HCT116 (cell line): ENCODE measurements at regions not wholly inside any gene's neighbourhood (a gene's known extent, or its start where the extent isn't known, plus 50 kb on each side); places are given as distances from the start of the nearest gene placed in this dataset.

Experiments
- ATAC-seq: fragments of 200-7000 bp; cut with Tn5 transposase; 2 replicates; pipeline ENCODE4 v1.9.1; 2020; ENCODE audit warnings: mild to moderate bottlenecking, moderate library complexity
- BruUV-seq: library from RNA; stranded (reverse); fragments of 400-500 nt; replicated peaks from 2 replicates; lab custom pipeline; 2021; lab: Mats Ljungman, UMichigan
- CTCF ChIA-PET: fragments of 300-600 bp; sonication (Branson Sonifier 250); formaldehyde crosslinking; loops from one replicate; lab custom pipeline; 2021; ENCODE audit warnings: antibody characterized with exemption; lab: Charles Lee
- POLR2A ChIA-PET: fragments of 300-600, 350-600 bp; sonication (Branson Sonifier 250); formaldehyde crosslinking; loops from one replicate; lab custom pipeline; 2021; ENCODE audit warnings: antibody characterized with exemption; lab: Charles Lee
- RAD21 ChIA-PET, 2 experiments: fragments of 300-600 bp; sonication (Branson Sonifier 250); formaldehyde crosslinking; loops; one replicate each; lab custom pipeline; 2023; ENCODE audit warnings: low total read pairs in 2 of 2; ENCODE audit not compliant: uncharacterized antibody in 2 of 2, unreplicated experiment in 2 of 2, low non-redundant PET in 1 of 2; lab: Charles Lee
- DNase-seq: peaks from one replicate; pipeline ENCODE4 v3.0.0-alpha.2; 2010; ENCODE audit warnings: low read depth, low spot score
- H2AFZ ChIP-seq: fragments of 200-600 bp; shearing (Covaris generic), sonication (generic); 2 replicates; pipeline ENCODE4 v1.6.1; 2017; ENCODE audit warnings: low read depth, mixed run types, mixed read lengths, antibody characterized with exemption, low read length; ENCODE audit not compliant: poor library complexity, severe bottlenecking
- H3K27ac ChIP-seq: 2 replicates; pipeline ENCODE4 v1.5.1; 2012; ENCODE audit warnings: low read depth, low read length
- H3K27me3 ChIP-seq: fragments of 200-600 bp; sonication (generic); 2 replicates; pipeline ENCODE4 v1.6.1; 2016; ENCODE audit warnings: mixed run types, low read length, mixed read lengths; ENCODE audit not compliant: insufficient read depth
- H3K36me3 ChIP-seq, 2 experiments: fragments of 200-500 bp in 1 of 2; fragments of 200-600 bp in 1 of 2; sonication (Bioruptor generic) in 1 of 2; sonication (generic) in 1 of 2; 2 replicates each; pipeline versions ENCODE4 v1.5.1 to v1.6.1; 2014 to 2016; ENCODE audit warnings: low read length in 2 of 2, inconsistent platforms in 1 of 2, mixed read lengths in 1 of 2, mixed run types in 1 of 2; ENCODE audit not compliant: insufficient read depth in 2 of 2, control insufficient read depth in 1 of 2
- H3K4me1 ChIP-seq, 2 experiments: fragments of 200-600 bp in 1 of 2; sonication (generic) in 1 of 2; 2 replicates each; pipeline versions ENCODE4 v1.5.1 to v1.6.1; 2012 to 2017; ENCODE audit warnings: low read length in 2 of 2, inconsistent platforms in 1 of 2, mild to moderate bottlenecking in 1 of 2, mixed read lengths in 1 of 2, mixed run types in 1 of 2, moderate library complexity in 1 of 2; ENCODE audit not compliant: insufficient read depth in 2 of 2, control insufficient read depth in 1 of 2
- H3K4me2 ChIP-seq: fragments of 200-600 bp; sonication (generic); 2 replicates; pipeline ENCODE4 v1.6.1; 2017; ENCODE audit warnings: mixed run types, low read length, mixed read lengths
- H3K4me3 ChIP-seq, 2 experiments: fragments of 200-600 bp in 1 of 2; sonication (generic) in 1 of 2; replicated peaks in 1 of 2; 2 replicates each; pipeline ENCODE4 v1.5.1; 2011 to 2016; ENCODE audit warnings: low read length in 2 of 2, control low read depth in 1 of 2, low read depth in 1 of 2, mild to moderate bottlenecking in 1 of 2, mixed read lengths in 1 of 2, mixed run types in 1 of 2
- H3K79me2 ChIP-seq: fragments of 200-600 bp; sonication (generic); 2 replicates; pipeline ENCODE4 v1.6.1; 2017; ENCODE audit warnings: mild to moderate bottlenecking, mixed run types, low read length, moderate library complexity, mixed read lengths; ENCODE audit not compliant: insufficient read depth
- H3K9ac ChIP-seq: fragments of 200-600 bp; sonication (generic); 2 replicates; pipeline ENCODE4 v1.6.1; 2016; ENCODE audit warnings: low read length, mixed read lengths
- H3K9me2 ChIP-seq: fragments of 200-600 bp; sonication (generic), shearing (Covaris generic); 2 replicates; pipeline ENCODE4 v1.6.1; 2017; ENCODE audit warnings: mixed run types, mild to moderate bottlenecking, moderate library complexity; ENCODE audit not compliant: insufficient read depth
- H3K9me3 ChIP-seq, 2 experiments: fragments of 200-500 bp in 1 of 2; fragments of 200-600 bp in 1 of 2; sonication (Bioruptor generic) in 1 of 2; sonication (generic) in 1 of 2; 2 replicates each; pipeline ENCODE4 v1.6.1; 2014 to 2017; ENCODE audit warnings: low read length in 2 of 2, mixed read lengths in 2 of 2, inconsistent platforms in 1 of 2, low read depth in 1 of 2, mild to moderate bottlenecking in 1 of 2, mixed run types in 1 of 2, moderate library complexity in 1 of 2; ENCODE audit not compliant: control insufficient read depth in 1 of 2, insufficient read depth in 1 of 2
- H4K20me1 ChIP-seq: fragments of 200-600 bp; sonication (generic), shearing (Covaris generic); 2 replicates; pipeline ENCODE4 v1.6.1; 2017; ENCODE audit warnings: mixed run types, mild to moderate bottlenecking, moderate library complexity; ENCODE audit not compliant: insufficient read depth
- ATF3 ChIP-seq: IDR thresholded peaks from 2 replicates; pipeline ENCODE4 v1.6.1; 2012
- CBX3 ChIP-seq: IDR thresholded peaks from 2 replicates; pipeline ENCODE4 v1.6.1; 2012; ENCODE audit warnings: low read depth
- CEBPB ChIP-seq: IDR thresholded peaks from 2 replicates; pipeline ENCODE4 v1.6.1; 2012; ENCODE audit warnings: low read depth
- CTCF ChIP-seq, 3 experiments: fragments of 200-600 bp in 1 of 3; sonication (generic) in 1 of 3; IDR thresholded peaks in 2 of 3; conservative IDR thresholded peaks in 1 of 3; 2 replicates each; pipeline ENCODE4 v1.5.1; 2012 to 2017; ENCODE audit warnings: low read depth in 2 of 3, low read length in 2 of 3, antibody characterized with exemption in 1 of 3, borderline replicate concordance in 1 of 3, control low read depth in 1 of 3, mild to moderate bottlenecking in 1 of 3, mixed read lengths in 1 of 3, mixed run types in 1 of 3, moderate library complexity in 1 of 3; ENCODE audit not compliant: insufficient read depth in 1 of 3
- ELF1 ChIP-seq: IDR thresholded peaks from 2 replicates; pipeline ENCODE4 v1.6.1; 2012; ENCODE audit warnings: low read depth, borderline replicate concordance
- EZH2 ChIP-seq: fragments of 200-600 bp; sonication (generic); IDR thresholded peaks from 2 replicates; pipeline ENCODE4 v1.6.1; 2017; ENCODE audit warnings: antibody characterized with exemption, mixed run types
- EZH2phosphoT487 ChIP-seq: fragments of 200-600 bp; IDR thresholded peaks from 2 replicates; pipeline ENCODE4 v1.6.1; 2018; ENCODE audit warnings: antibody characterized with exemption, borderline replicate concordance
- FOSL1 ChIP-seq: IDR thresholded peaks from 2 replicates; pipeline ENCODE4 v1.6.1; 2012; ENCODE audit warnings: low read depth
- MAX ChIP-seq: IDR thresholded peaks from 2 replicates; pipeline ENCODE4 v1.6.1; 2012
- POLR2A ChIP-seq: IDR thresholded peaks from 2 replicates; pipeline ENCODE4 v1.7.0; 2011; ENCODE audit warnings: borderline replicate concordance; ENCODE audit not compliant: insufficient read depth, insufficient read length; ENCODE audit errors: extremely low read depth
- POLR2AphosphoS5 ChIP-seq: IDR thresholded peaks from 2 replicates; pipeline ENCODE4 v1.6.1; 2011; ENCODE audit warnings: mild to moderate bottlenecking, low read depth, low read length, moderate library complexity
- RAD21 ChIP-seq: IDR thresholded peaks from 2 replicates; pipeline ENCODE4 v1.6.1; 2012; ENCODE audit warnings: low read depth, mild to moderate bottlenecking
- REST ChIP-seq: IDR thresholded peaks from 2 replicates; pipeline ENCODE4 v1.6.1; 2012; ENCODE audit warnings: low read depth
- SIN3A ChIP-seq: IDR thresholded peaks from 2 replicates; pipeline ENCODE4 v1.6.1; 2012; ENCODE audit warnings: low read depth
- SP1 ChIP-seq: IDR thresholded peaks from 2 replicates; pipeline ENCODE4 v1.6.1; 2012; ENCODE audit warnings: low read depth
- SRF ChIP-seq: IDR thresholded peaks from 2 replicates; pipeline ENCODE4 v1.6.1; 2012; ENCODE audit warnings: low read depth
- TCF7L2 ChIP-seq: IDR thresholded peaks from 2 replicates; pipeline ENCODE4 v1.7.0; 2011; ENCODE audit warnings: borderline replicate concordance, inconsistent platforms; ENCODE audit not compliant: insufficient read depth, insufficient read length; ENCODE audit errors: extremely low read depth
- YY1 ChIP-seq: IDR thresholded peaks from 2 replicates; pipeline ENCODE4 v1.6.1; 2011; ENCODE audit warnings: low read length, low read depth, moderate library complexity, mild to moderate bottlenecking; ENCODE audit not compliant: insufficient replicate concordance; ENCODE audit errors: extremely low read depth
- ZBTB33 ChIP-seq: IDR thresholded peaks from 2 replicates; pipeline ENCODE4 v1.6.1; 2011; ENCODE audit warnings: mild to moderate bottlenecking, low read length, moderate library complexity; ENCODE audit not compliant: insufficient replicate concordance; ENCODE audit errors: extremely low read depth
- ZFX ChIP-seq: fragments of 450-650 bp; IDR thresholded peaks from 2 replicates; pipeline ENCODE4 v1.6.1; 2017
- intact Hi-C: fragments of 100-400 bp; cut with micrococcal nuclease; formaldehyde crosslinking; loops from 2 replicates; pipeline ENCODE4 v1.10.0; 2022

- ATAC-seq = no peak
- RAD21 ChIA-PET = no interaction called here
- H3K4me1 ChIP-seq = no peaks in the 10 kb centered on the region
- H3K79me2 ChIP-seq = no peaks in the 10 kb centered on the region
- H3K4me3 ChIP-seq = no peak overlapping the region
- no peak for DNase-seq
- H3K27ac ChIP-seq = no peak overlapping the region
- H3K36me3 ChIP-seq = no peaks in the 10 kb centered on the region
- intact Hi-C loops = no loop called here
- no peaks in the 10 kb centered on the region for H3K9me2 ChIP-seq
- POLR2A ChIA-PET = no interaction called here
- no peak overlapping the region for H3K4me2 ChIP-seq
- no peak for TF ChIP-seq POLR2AphosphoS5
- TF ChIP-seq ELF1 = no peak
- TF ChIP-seq SRF = no peak
- TF ChIP-seq MAX = no peak
- TF ChIP-seq TCF7L2 = no peak
- TF ChIP-seq ATF3 = no peak
- no peak for TF ChIP-seq RAD21
- no peak for TF ChIP-seq CBX3
- TF ChIP-seq ZFX = no peak
- no peak for TF ChIP-seq REST
- TF ChIP-seq POLR2A = no peak
- TF ChIP-seq FOSL1 = no peak
- TF ChIP-seq EZH2phosphoT487 = no peak
- TF ChIP-seq SP1 = no peak
- no peak for TF ChIP-seq YY1
- no peak for TF ChIP-seq CTCF (IDR thresholded peaks at IDR 0.05 in 2 of 3, conservative IDR thresholded peaks at IDR 0.05 in 1 of 3; ENCODE audit: borderline replicate concordance in 1 of 3, insufficient read depth in 1 of 3, low read depth in 2 of 3, low read length in 2 of 3)
- no peak for TF ChIP-seq EZH2
- TF ChIP-seq CEBPB = no peak
- no peak for TF ChIP-seq SIN3A
- no peak for TF ChIP-seq ZBTB33
- no peak overlapping the region for H3K9ac ChIP-seq
- CTCF ChIA-PET = no interaction called here
- no peaks in the 10 kb centered on the region for H3K27me3 ChIP-seq
- no peak overlapping the region for H2AFZ ChIP-seq
- H3K9me3 ChIP-seq = no peaks in the 10 kb centered on the region
- BruUV-seq = no TSS peak
- H4K20me1 ChIP-seq = no peaks in the 10 kb centered on the region
These were observed 198.1 kb downstream of the DPY19L2 start for GRCh38 chr12:63470161-63470560.
